ENCODE measurements at regions not wholly inside any gene's neighbourhood (a gene's known extent, or its start where the extent isn't known, plus 50 kb on each side); places are given as distances from the start of the nearest gene placed in this dataset.
"Not testable (repeated sequence)": the region's sequence is repeated elsewhere in the genome, so short reads cannot be mapped to it uniquely, and the experiment has no call there.

GRCh38 chr5:34439601-34440000 is 216.5 kb upstream of the RAI14 start:
- Histone ChIP-seq H3K9me3 (replicated peaks; ENCODE audit: control insufficient read depth, insufficient read depth, low read depth, low read length) (no peaks in the 10 kb centered on the region), H3K9ac (ENCODE audit: insufficient read depth in 1 of 2, low read depth in 2 of 2, low read length in 2 of 2) (no peak overlapping the region), H3K4me1 (replicated peaks in 1 of 2; ENCODE audit: control insufficient read depth in 2 of 2, insufficient read depth in 2 of 2, low read length in 2 of 2) (no peaks in the 10 kb centered on the region; a peak in 2 of 5 replicates), H4K20me1 (replicated peaks; ENCODE audit: control insufficient read depth, insufficient read depth, low read length) (no peaks in the 10 kb centered on the region), H3K9me1 (ENCODE audit: control insufficient read depth, insufficient read depth, low read length) (no peaks in the 10 kb centered on the region), H3K27me3 (ENCODE audit: control insufficient read depth in 2 of 2, insufficient read depth in 2 of 2, low read length in 2 of 2) (no peaks in the 10 kb centered on the region), H3K27ac (ENCODE audit: extremely low read depth, low read depth, low read length) (no peak overlapping the region), H2AFZ (ENCODE audit: low read depth, low read length) (0 out of 2 replicates have a peak overlapping the region, but pooled peaks have one; percentile 20), H3K79me2 (ENCODE audit: control insufficient read depth, insufficient read depth, low read length) (no peaks in the 10 kb centered on the region), H3K4me3 (no peak overlapping the region), H3K4me2 (ENCODE audit: insufficient read depth, low read length) (peak overlapping the region; percentile 23; the same call in 1 of the 2 replicates), H3K36me3 (ENCODE audit: control insufficient read depth, insufficient read depth, low read length) (no peaks in the 10 kb centered on the region)
- 31% methylated on average over 7 of the region's 7 CpGs for WGBS (ENCODE audit: insufficient coverage, low coverage, missing lambda C conversion rate)
- intact Hi-C loops (cut with micrococcal nuclease) (no loop called here), in situ Hi-C loops (cut with MboI) (no loop called here)
- ChIA-PET POLR2A (interaction anchor here (0.6 to 1.6 kb wide), 3 partner anchors 10 to 594 kb away, joined by 3 to 7 read pairs (median 3); no protein-coding TSS in a partner anchor), CTCF (ENCODE audit: low intra/inter-chr PET ratio) (no interaction called here)
- BruUV-seq (replicated peaks) = no TSS peak
- DNase-seq (ENCODE audit: extremely low read depth in 1 of 4, low spot score in 3 of 4) = no peak
- peak; percentile 31; the same call in 1 of the 3 replicates for ATAC-seq
- TF ChIP-seq PHB (CRISPR knock-in tag; IDR thresholded peaks at IDR 0.05) = no peak
- no peak for TF ChIP-seq CBX8 (IDR thresholded peaks at IDR 0.05; ENCODE audit: borderline replicate concordance, extremely low read depth, low read depth, low read length, poor library complexity, severe bottlenecking)
- TF ChIP-seq HDGF (IDR thresholded peaks at IDR 0.05) = no peak
- TF ChIP-seq PHTF2 (CRISPR knock-in tag; IDR thresholded peaks at IDR 0.05) = no peak
- no peak for TF ChIP-seq ZNF586 (CRISPR knock-in tag; conservative IDR thresholded peaks at IDR 0.05)
- FAIRE-seq = no peak

- H3K79me2 ChIP-seq (ENCODE audit: control insufficient read depth, insufficient read depth, low read length); CTCF ChIA-PET (ENCODE audit: low intra/inter-chr PET ratio); intact Hi-C loops (cut with micrococcal nuclease); FAIRE-seq; H3K36me3 ChIP-seq (ENCODE audit: control insufficient read depth, insufficient read depth, low read length); H3K27me3 ChIP-seq (ENCODE audit: control insufficient read depth in 2 of 2, insufficient read depth in 2 of 2, low read length in 2 of 2); DNase-seq (ENCODE audit: extremely low read depth in 1 of 4, low spot score in 3 of 4); H2AFZ ChIP-seq (ENCODE audit: low read depth, low read length); H3K4me1 ChIP-seq (replicated peaks in 1 of 2; ENCODE audit: control insufficient read depth in 2 of 2, insufficient read depth in 2 of 2, low read length in 2 of 2); H3K9ac ChIP-seq (ENCODE audit: insufficient read depth in 1 of 2, low read depth in 2 of 2, low read length in 2 of 2); H3K9me1 ChIP-seq (ENCODE audit: control insufficient read depth, insufficient read depth, low read length); POLR2A ChIA-PET; H3K9me3 ChIP-seq (replicated peaks; ENCODE audit: control insufficient read depth, insufficient read depth, low read depth, low read length); H3K27ac ChIP-seq (ENCODE audit: extremely low read depth, low read depth, low read length); H4K20me1 ChIP-seq (replicated peaks; ENCODE audit: control insufficient read depth, insufficient read depth, low read length); H3K4me2 ChIP-seq (ENCODE audit: insufficient read depth, low read length); ATAC-seq; H3K4me3 ChIP-seq; BruUV-seq (replicated peaks): not testable (repeated sequence)
- 12% methylated on average over 1 of the region's 1 CpG for WGBS (ENCODE audit: insufficient coverage, low coverage, missing lambda C conversion rate)
- in situ Hi-C loops (cut with MboI) = loop anchor here (10.0 kb wide), 1 partner anchor 437 kb away; the partner anchor contains the start of gene AMACR
- peak; percentile 27 for TF ChIP-seq ZNF146 (CRISPR knock-in tag; IDR thresholded peaks at IDR 0.05; ENCODE audit: unreplicated experiment)
- 0 out of 2 replicates have a peak, but pooled peaks have one; percentile 9 for TF ChIP-seq C11orf30 (IDR thresholded peaks at IDR 0.05; ENCODE audit: low read depth)
- TF ChIP-seq ZNF316 (IDR thresholded peaks at IDR 0.05) = peak; percentile 12; the same call in 1 of the 2 replicates
Measured at GRCh38 chr5:34441767-34442166, 214.4 kb upstream of the RAI14 start.

All from K562 (cell line).